ENCODE measurements at regions not wholly inside any gene's neighbourhood (a gene's known extent, or its start where the extent isn't known, plus 50 kb on each side); places are given as distances from the start of the nearest gene placed in this dataset.

- TF ChIP-seq EZH2 (IDR thresholded peaks at IDR 0.05; ENCODE audit: low read length, missing control alignments) (no peak), CTCF (conservative IDR thresholded peaks at IDR 0.05 in 1 of 2, IDR thresholded peaks at IDR 0.05 in 1 of 2; ENCODE audit: low read depth in 1 of 2, low read length in 2 of 2) (no peak)
Measured at GRCh38 chr7:109092268-109092667, 522.6 kb downstream of the DNAJB9 start.

Data from fibroblast of lung (primary cell).